Heart left ventricle (tissue), 13 donors: ENCODE measurements at regions not wholly inside any gene's neighbourhood (a gene's known extent, or its start where the extent isn't known, plus 50 kb on each side); places are given as distances from the start of the nearest gene placed in this dataset.

Experiments used
- POLR2A ChIP-seq, 2 donors: fragments of 450-650 bp; IDR thresholded peaks; one replicate each; pipeline ENCODE4 v1.6.1; 2017; ENCODE audit warnings: antibody characterized with exemption in 2 of 2, mild to moderate bottlenecking in 2 of 2, moderate library complexity in 2 of 2
- TF ChIP-seq, protein P1 (sequence below), 12 donors: fragments of 200-600 bp; sonication (generic) in 4 of 12; IDR thresholded peaks; one replicate each; pipeline versions ENCODE4 v1.5.0 to v1.8.0; 2018 to 2022; ENCODE audit warnings: antibody characterized with exemption in 12 of 12, mild to moderate bottlenecking in 5 of 12
- donor health status: ischemic (EF 13 %, LVEDD 7.1; RV severe dilation, severe dysfunction).
- donor health status: DM: no; HTN: yes; CAD: no.
- donor health status: DM: no; HTN: no; CAD: no.
- donor health status: ischemic (EF 25% LVEDD 6.9; RV normal size, moderate dysfunction).
- donor health status: ischemic (EF 25% LVEDD 5.7; RV mildly dilated, moderate dysfunction).
- donor health status: ischemic (EF 35%, LVEDD 5.7; RV mildly dilated, moderate dysfunction).
- donor health status: nonischemic (EF 11% LVEDD 7.7; RV severe dilation, severe dysfunction).
- donor health status: DM: yes; HTN: yes; CAD: no.
- donor health status: PGD.
- donor health status: ischemic (EF 29% LVEDD 5.4; RV normal size, mild dysfunction).
- donor health status: nonischemic (EF 23%, LVEDD 6.1; RV moderate dilation, normal function).

DNA sequence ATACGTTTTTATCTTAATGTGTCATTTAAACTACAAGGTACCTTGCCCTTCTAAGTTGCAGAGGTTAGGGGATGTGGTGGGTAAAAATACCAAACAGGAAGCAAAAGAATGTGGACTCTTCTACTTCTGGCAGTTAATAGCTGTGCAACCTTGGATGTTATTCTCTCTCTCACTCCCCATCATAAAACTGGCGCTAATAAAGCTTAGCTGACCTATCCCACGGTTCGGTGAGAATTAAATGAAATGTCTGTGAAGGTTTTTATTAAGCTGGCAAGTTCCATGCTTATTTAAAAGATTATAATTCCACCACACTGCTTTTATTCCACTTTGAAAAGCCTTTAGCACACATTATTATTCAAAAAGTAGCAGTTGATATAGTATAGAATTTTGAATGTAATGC is 127.8 kb upstream of the SLC22A23 start:
- TF ChIP-seq, protein P1, sequence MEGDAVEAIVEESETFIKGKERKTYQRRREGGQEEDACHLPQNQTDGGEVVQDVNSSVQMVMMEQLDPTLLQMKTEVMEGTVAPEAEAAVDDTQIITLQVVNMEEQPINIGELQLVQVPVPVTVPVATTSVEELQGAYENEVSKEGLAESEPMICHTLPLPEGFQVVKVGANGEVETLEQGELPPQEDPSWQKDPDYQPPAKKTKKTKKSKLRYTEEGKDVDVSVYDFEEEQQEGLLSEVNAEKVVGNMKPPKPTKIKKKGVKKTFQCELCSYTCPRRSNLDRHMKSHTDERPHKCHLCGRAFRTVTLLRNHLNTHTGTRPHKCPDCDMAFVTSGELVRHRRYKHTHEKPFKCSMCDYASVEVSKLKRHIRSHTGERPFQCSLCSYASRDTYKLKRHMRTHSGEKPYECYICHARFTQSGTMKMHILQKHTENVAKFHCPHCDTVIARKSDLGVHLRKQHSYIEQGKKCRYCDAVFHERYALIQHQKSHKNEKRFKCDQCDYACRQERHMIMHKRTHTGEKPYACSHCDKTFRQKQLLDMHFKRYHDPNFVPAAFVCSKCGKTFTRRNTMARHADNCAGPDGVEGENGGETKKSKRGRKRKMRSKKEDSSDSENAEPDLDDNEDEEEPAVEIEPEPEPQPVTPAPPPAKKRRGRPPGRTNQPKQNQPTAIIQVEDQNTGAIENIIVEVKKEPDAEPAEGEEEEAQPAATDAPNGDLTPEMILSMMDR (IDR thresholded peaks at IDR 0.05): no peak
- no peak for TF ChIP-seq POLR2A (IDR thresholded peaks at IDR 0.05)
